Skin epidermis (tissue), 12 donors: ENCODE measurements at regions not wholly inside any gene's neighbourhood (a gene's known extent, or its start where the extent isn't known, plus 50 kb on each side); places are given as distances from the start of the nearest gene placed in this dataset.

ENCODE experiments used
- H3K27ac ChIP-seq, 21 experiments: fragments of 200-600 bp; sonication (generic) in 11 of 21; one replicate each; pipeline ENCODE4 v1.5.0; 2020; ENCODE audit warnings: mild to moderate bottlenecking in 3 of 21, inconsistent platforms in 2 of 21, moderate library complexity in 2 of 21
- H3K4me3 ChIP-seq, 7 experiments: fragments of 200-600 bp; sonication (generic) in 2 of 7; one replicate each; pipeline ENCODE4 v1.5.0; 2020; ENCODE audit warnings: inconsistent platforms in 2 of 7, mild to moderate bottlenecking in 2 of 7, moderate library complexity in 1 of 7

DNA sequence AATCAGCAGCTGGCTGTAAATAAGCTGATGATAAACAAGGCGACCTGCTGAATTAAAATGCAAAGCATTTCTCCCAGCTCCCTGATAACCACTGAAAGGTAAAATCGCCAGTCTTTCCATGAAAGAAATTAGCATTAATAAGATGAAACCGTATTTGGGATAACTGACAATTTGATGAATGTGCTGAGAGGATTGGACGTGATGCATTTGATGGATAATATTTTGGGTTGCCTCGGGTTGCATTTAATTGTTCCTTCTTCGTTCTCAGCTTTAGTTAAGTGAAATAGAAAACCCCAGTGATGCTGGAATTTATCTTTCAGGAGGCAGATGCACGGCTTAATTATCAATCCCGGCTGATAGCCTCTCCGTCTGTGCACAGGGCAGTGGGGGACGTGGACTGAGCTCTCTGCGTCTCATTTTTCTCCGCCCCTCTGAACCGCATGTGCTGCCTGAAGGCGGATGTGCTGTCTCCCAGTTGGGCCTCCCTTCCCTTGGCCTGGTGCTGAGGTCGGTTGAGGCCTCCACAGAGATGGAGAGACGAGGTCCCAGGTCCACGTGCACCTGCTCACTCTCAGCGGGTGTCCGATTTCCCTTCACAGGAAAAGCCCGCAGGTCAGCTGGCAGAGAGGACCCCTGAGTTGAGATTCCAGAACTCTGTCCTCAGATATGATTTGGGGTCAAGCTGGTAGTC, 846.2 kb downstream of the BRD1 start:
- H3K27ac ChIP-seq: no peak overlapping the region
- no peak overlapping the region for H3K4me3 ChIP-seq

GRCh38 chr22:48980918-48981317, 846.8 kb downstream of the BRD1 start:
- Histone ChIP-seq H3K27ac (no peak overlapping the region), H3K4me3 (no peak overlapping the region)

- H3K27ac ChIP-seq: no peak overlapping the region
Observed at GRCh38 chr22:48980409-48980808, 847.3 kb downstream of the BRD1 start.

GRCh38 chr22:48979482-48979881, 848.2 kb downstream of the BRD1 start:
- H3K4me3 ChIP-seq: no peak overlapping the region

More at GRCh38 chr22:48980409-48980808, 847.3 kb downstream of the BRD1 start:
- H3K4me3 ChIP-seq: no peak overlapping the region

DNA sequence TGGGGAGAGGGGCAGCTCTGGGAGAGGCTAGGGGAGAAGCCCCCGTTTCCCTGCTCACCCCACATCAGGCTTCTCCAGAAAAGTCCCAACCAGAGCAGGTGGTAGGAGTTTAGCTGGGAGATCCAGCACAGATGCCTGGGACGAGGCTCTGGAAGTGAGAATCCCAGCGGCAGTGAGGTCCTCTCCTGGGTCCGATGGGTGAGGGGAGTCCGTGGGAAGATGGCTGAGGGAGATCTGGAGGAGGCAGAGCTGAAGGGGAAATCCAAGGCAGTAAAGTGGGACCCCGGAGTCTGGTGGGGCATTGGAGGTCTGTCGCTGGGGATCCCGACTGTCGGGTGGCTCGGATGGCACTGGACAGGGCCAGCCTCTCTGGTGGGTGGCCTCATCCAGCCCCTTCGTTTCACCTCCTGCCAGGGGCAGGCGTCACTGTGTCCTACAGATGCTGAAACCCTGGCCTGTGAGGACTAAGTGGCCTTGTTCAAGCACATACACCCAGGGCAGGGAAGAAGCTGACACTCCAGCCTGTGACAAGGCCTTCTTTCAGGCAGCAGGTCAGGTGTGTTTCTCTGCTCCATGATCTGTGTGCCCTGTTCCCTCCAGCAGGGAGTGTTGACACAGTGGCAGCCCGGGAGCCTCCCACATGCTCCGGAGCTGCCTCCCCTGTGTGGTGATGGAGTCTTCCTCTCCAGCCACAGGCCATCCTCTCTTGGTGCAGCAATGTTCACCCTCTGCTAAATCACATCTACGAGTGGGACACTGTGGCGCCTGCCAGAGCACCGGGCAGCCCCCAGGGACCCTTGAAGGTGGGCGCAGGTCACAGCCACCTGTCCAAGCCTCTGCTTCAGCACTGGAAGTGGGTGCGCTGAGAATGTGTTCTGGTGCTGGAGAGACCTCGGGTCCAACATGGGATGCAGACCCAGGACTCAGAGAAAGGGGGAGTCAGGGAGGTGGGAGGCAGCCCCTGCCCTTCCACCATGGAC, 850.8 kb downstream of the BRD1 start:
- Histone ChIP-seq H3K4me3 (no peak overlapping the region), H3K27ac (no peak overlapping the region)

More at GRCh38 chr22:48979482-48979881, 848.2 kb downstream of the BRD1 start:
- H3K27ac ChIP-seq: no peak overlapping the region

DNA sequence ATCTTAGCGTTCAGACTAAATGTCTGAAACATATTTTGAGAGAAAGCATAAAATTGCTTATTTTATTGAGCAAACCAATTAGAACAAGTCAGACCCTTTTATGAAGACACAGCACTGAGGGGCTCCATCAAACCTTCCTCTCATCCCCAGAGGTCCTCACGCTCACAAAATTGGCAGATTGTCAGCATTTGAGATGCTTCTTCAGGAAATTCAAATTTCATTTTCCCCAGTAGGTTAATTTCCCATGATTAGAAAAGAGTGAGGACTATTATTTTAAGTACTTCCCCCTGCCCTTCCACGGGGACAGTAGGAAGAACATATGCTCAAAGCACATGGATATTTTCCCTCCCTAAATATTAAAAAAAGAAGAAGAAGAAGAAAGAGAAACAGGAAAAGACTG, 851.8 kb downstream of the BRD1 start:
- Histone ChIP-seq H3K4me3 (no peak overlapping the region), H3K27ac (no peak overlapping the region)

- H3K4me3 ChIP-seq: no peak overlapping the region
- no peak overlapping the region for H3K27ac ChIP-seq
Observed at GRCh38 chr22:48975316-48975741, 852.3 kb downstream of the BRD1 start.

- Histone ChIP-seq H3K4me3 (no peak overlapping the region), H3K27ac (no peak overlapping the region)
Observed at GRCh38 chr22:48974443-48975315, 853.0 kb downstream of the BRD1 start.

GRCh38 chr22:48973694-48974041, 854.0 kb downstream of the BRD1 start:
- Histone ChIP-seq H3K4me3 (no peak overlapping the region), H3K27ac (no peak overlapping the region)

GRCh38 chr22:48972979-48973693, 854.5 kb downstream of the BRD1 start:
- H3K27ac ChIP-seq: no peak overlapping the region
- H3K4me3 ChIP-seq: no peak overlapping the region

DNA sequence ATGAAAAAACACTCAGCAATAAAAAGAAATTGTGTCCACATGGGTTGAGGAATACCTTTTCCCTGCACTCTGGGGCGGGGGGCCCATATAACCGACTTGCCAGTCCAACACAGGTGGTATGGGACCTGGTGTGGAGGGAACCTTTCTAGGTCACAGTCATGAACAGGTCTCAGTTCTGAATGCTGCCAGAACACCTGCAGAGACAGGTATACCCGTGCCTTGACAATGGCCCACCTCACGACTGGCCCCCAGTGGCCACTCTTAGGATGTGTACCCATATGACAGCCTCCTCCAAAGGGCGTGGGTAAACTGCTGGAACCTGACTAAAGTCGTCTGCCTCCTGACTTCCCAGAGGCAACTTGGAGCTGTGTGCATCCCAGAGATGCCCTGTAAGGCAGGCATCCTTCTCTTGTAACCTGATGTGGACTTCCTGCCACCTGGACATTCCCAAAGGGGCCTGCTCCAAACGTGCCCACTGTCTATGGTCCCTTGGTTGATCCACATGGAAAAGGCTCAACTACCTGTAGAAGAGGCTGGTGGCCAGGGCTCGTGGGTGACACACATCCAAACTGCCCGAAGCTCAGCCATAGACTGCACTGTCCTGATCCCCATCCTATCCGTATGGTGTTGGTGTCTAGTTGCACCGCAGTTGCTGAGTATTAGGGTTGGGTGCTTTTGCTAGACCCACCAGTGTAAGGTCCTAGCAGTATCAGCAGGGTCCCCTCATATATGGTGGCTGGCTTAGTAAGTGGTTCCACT, 859.3 kb downstream of the BRD1 start:
- H3K4me3 ChIP-seq: no peak overlapping the region
- H3K27ac ChIP-seq: no peak overlapping the region

DNA sequence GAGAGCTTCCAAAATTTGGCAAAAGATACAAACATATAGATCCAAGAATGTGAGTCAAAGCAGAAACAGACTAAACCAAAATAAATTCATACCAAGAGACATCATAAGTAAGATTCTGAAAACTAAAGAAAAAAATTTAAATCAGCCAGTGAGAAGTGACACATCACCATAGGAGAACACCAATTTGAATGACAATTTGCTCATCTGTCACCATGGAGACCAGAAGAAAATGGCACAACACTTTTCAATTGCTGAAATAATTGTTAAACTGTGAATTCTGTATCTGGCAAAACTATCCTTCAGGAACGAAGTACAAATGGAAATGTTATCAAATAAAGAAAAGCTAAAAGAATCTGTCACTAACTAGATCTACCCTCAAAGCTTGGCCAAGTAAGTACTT, 864.3 kb downstream of the BRD1 start:
- Histone ChIP-seq H3K27ac (no peak overlapping the region), H3K4me3 (no peak overlapping the region)

GRCh38 chr22:48961705-48962104, 866.0 kb downstream of the BRD1 start:
- H3K4me3 ChIP-seq: no peak overlapping the region
- no peak overlapping the region for H3K27ac ChIP-seq

GRCh38 chr22:48960980-48961660, 866.6 kb downstream of the BRD1 start:
- Histone ChIP-seq H3K27ac (no peak overlapping the region), H3K4me3 (no peak overlapping the region)

- H3K27ac ChIP-seq: no peak overlapping the region
- H3K4me3 ChIP-seq: no peak overlapping the region
Observed at GRCh38 chr22:48960576-48960975, 867.1 kb downstream of the BRD1 start.

DNA sequence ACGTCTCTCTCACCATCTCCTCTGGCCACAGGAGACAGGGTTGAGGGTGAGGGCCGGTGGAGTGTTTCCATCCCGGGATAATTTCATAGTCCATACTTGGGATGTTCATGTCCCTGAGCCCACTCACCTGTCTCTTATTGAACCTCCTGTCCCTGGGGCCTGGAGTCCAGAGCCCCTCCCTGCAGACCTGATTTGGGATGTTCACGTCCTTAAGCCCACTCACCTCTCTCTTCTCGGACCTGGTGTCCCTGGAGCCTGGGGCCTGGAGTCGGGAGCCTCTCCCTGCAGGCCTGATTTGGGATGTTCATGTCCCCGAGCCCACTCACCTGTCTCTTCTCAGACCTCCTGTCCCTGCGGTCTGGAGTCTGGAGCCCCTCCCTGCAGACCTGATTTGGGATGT, 868.2 kb downstream of the BRD1 start:
- Histone ChIP-seq H3K27ac (no peak overlapping the region), H3K4me3 (no peak overlapping the region)

DNA sequence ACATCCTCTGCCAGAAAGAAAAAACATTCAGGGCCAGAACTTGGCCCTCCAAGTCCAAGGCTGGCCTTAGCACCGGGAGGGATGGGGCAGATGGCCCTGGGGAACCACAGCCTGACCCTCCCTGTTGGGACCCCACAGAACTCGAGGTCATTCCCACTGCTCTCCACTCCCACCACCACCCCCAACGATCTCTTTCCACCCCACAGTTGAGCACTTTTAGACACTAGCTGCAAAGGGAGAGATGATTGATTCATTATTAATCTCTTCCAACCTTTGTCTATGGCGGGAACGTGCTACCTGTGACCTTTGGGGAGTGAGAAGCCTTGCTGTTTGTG, 869.7 kb downstream of the BRD1 start:
- Histone ChIP-seq H3K4me3 (no peak overlapping the region), H3K27ac (no peak overlapping the region)

DNA sequence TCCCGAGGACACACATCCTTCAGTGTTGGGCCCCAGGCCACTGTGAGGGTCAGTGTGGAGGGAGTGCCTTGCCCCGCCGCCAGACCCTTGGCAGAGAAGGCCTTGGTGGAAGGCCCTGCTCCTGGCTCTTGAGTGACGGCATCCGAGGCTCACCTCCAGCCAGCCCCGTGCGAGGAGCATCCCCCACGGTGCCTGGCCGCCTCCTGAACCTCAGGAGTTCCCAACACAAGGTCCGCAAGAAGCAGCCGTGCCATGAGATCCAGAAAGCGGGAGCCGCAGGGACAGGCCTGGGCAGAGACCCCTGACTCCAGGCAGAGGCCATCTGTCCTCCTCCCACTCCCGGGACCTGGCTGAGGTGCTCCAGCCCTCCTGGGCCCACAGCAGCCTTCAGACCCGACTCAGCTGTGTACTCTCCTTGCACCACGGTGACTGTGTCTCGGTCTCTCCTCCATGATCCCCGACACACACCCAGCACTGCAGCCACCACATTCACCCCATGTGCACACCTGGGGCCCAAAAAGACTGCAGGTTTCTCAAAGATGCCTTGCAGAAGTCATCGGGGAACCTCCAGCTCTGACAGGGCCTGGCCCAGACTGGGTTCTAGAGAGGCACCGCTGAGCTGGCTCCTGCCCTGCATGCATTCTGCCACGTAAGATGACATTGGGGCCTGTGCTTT, 870.2 kb downstream of the BRD1 start:
- Histone ChIP-seq H3K4me3 (no peak overlapping the region), H3K27ac (no peak overlapping the region)
